ENCODE measurements at regions not wholly inside any gene's neighbourhood (a gene's known extent, or its start where the extent isn't known, plus 50 kb on each side); places are given as distances from the start of the nearest gene placed in this dataset.
"Not testable (repeated sequence)": the region's sequence is repeated elsewhere in the genome, so short reads cannot be mapped to it uniquely, and the experiment has no call there.

GRCh38 chr6:140192018-140192417 lies 817.6 kb upstream of the CITED2 start:
- no peak for ATAC-seq
- Histone ChIP-seq H3K4me3 (no peak overlapping the region), H3K27me3 (no peaks in the 10 kb centered on the region), H3K27ac (no peak overlapping the region), H3K9me3 (peaks cover 0 to 11% (median 0%) of the 10 kb centered on the region in 3 donors), H3K4me1 (no peaks in the 10 kb centered on the region), H3K36me3 (no peaks in the 10 kb centered on the region)
- intact Hi-C loops (cut with DNase I; ENCODE audit: low total_unique reads) (no loop called here), in situ Hi-C loops (cut with MboI; ENCODE audit: low sequenced_read_pairs in 4 of 4) (no loop called here)
- TF ChIP-seq, protein P1, sequence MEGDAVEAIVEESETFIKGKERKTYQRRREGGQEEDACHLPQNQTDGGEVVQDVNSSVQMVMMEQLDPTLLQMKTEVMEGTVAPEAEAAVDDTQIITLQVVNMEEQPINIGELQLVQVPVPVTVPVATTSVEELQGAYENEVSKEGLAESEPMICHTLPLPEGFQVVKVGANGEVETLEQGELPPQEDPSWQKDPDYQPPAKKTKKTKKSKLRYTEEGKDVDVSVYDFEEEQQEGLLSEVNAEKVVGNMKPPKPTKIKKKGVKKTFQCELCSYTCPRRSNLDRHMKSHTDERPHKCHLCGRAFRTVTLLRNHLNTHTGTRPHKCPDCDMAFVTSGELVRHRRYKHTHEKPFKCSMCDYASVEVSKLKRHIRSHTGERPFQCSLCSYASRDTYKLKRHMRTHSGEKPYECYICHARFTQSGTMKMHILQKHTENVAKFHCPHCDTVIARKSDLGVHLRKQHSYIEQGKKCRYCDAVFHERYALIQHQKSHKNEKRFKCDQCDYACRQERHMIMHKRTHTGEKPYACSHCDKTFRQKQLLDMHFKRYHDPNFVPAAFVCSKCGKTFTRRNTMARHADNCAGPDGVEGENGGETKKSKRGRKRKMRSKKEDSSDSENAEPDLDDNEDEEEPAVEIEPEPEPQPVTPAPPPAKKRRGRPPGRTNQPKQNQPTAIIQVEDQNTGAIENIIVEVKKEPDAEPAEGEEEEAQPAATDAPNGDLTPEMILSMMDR (IDR thresholded peaks at IDR 0.05 in 4 of 5, conservative IDR thresholded peaks at IDR 0.05 in 1 of 5) = no peak
- TF ChIP-seq POLR2A (IDR thresholded peaks at IDR 0.05) = no peak
- DNase-seq = no peak

GRCh38 chr6:140189263-140189662 lies 814.8 kb upstream of the CITED2 start:
- H3K4me3 ChIP-seq; DNase-seq; in situ Hi-C loops (cut with MboI; ENCODE audit: low sequenced_read_pairs in 4 of 4); H3K4me1 ChIP-seq; H3K27me3 ChIP-seq; intact Hi-C loops (cut with DNase I; ENCODE audit: low total_unique reads); H3K36me3 ChIP-seq; H3K27ac ChIP-seq; ATAC-seq: not testable (repeated sequence)
- peaks cover 0 to 11% (median 0%) of the 10 kb centered on the region in 3 donors for H3K9me3 ChIP-seq

DNA sequence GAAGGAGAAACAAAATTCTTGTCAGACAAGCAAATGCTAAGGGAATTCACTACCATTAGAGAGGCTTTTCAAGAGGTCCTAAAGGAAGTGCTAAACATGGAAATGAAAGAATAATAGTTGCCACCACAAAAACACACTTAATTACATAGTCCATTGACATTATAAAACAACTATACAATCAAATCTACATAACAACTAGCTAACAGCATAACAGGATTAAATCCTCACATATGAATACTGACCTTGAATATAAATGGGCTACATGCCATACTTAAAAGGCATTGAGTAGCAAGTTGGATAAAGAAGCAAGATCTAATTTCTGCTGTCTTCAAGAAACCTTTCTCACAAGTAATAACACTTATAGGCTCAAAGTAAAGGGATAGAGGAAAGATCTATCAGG lies 811.5 kb upstream of the CITED2 start:
- Histone ChIP-seq H3K27me3 (no peaks in the 10 kb centered on the region), H3K4me1 (no peaks in the 10 kb centered on the region), H3K4me3 (no peak overlapping the region), H3K36me3 (no peaks in the 10 kb centered on the region), H3K9me3 (no peaks in the 10 kb centered on the region), H3K27ac (no peak overlapping the region)
- ATAC-seq (no peak), DNase-seq (no peak)
- intact Hi-C loops (cut with DNase I; ENCODE audit: low total_unique reads) = no loop called here
- TF ChIP-seq POLR2A (IDR thresholded peaks at IDR 0.05) = no peak
- TF ChIP-seq, protein P1 (IDR thresholded peaks at IDR 0.05 in 4 of 5, conservative IDR thresholded peaks at IDR 0.05 in 1 of 5) = no peak
- in situ Hi-C loops (cut with MboI; ENCODE audit: low sequenced_read_pairs in 4 of 4) = no loop called here

GRCh38 chr6:140183881-140184280 lies 809.4 kb upstream of the CITED2 start:
- DNase-seq (no peak), ATAC-seq (no peak)
- no peak overlapping the region for H3K4me3 ChIP-seq
- H3K27me3 ChIP-seq = no peaks in the 10 kb centered on the region
- no peaks in the 10 kb centered on the region for H3K9me3 ChIP-seq
- intact Hi-C loops (cut with DNase I; ENCODE audit: low total_unique reads) (no loop called here), in situ Hi-C loops (cut with MboI; ENCODE audit: low sequenced_read_pairs in 4 of 4) (no loop called here)
- H3K27ac ChIP-seq = no peak overlapping the region
- no peak for TF ChIP-seq POLR2A (IDR thresholded peaks at IDR 0.05)
- TF ChIP-seq, protein P1 (IDR thresholded peaks at IDR 0.05 in 4 of 5, conservative IDR thresholded peaks at IDR 0.05 in 1 of 5) = no peak
- no peaks in the 10 kb centered on the region for H3K4me1 ChIP-seq
- no peaks in the 10 kb centered on the region for H3K36me3 ChIP-seq

- TF ChIP-seq, protein P1 (IDR thresholded peaks at IDR 0.05 in 4 of 5, conservative IDR thresholded peaks at IDR 0.05 in 1 of 5) = no peak
- no peak for TF ChIP-seq POLR2A (IDR thresholded peaks at IDR 0.05)
- in situ Hi-C loops (cut with MboI; ENCODE audit: low sequenced_read_pairs in 4 of 4) = no loop called here
- Histone ChIP-seq H3K36me3 (no peaks in the 10 kb centered on the region), H3K9me3 (no peaks in the 10 kb centered on the region), H3K27ac (no peak overlapping the region), H3K27me3 (no peaks in the 10 kb centered on the region), H3K4me3 (no peak overlapping the region), H3K4me1 (no peaks in the 10 kb centered on the region)
- ATAC-seq (no peak), DNase-seq (no peak)
- intact Hi-C loops (cut with DNase I; ENCODE audit: low total_unique reads) = no loop called here
Observed at GRCh38 chr6:140182821-140183220, 808.4 kb upstream of the CITED2 start.
